ENCODE measurements at regions not wholly inside any gene's neighbourhood (a gene's known extent, or its start where the extent isn't known, plus 50 kb on each side); places are given as distances from the start of the nearest gene placed in this dataset.

DNA sequence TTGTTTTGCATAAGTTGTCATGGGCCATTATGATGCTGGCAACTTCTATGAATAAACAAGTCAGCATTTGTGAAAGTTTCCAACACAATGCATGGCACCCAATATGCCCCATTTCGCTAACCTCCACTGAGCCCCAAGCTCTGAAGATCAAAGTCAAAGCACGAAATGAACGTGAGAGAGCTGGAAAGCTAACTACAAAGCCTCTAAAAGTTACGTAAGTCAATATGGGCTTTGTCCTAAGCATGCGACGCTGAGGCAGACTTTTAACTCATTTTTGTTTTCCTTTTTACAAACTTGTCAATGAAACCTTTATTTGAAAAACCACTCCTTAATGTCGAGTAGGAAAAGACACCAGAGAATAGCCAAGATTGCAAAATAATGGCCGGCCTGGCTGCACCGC is 131.6 kb upstream of the NUDT7 start:
- in situ Hi-C loops (cut with MboI; ENCODE audit: low sequenced_read_pairs), result loop anchor here (25.0 kb wide), 1 partner anchor 353 kb away; no protein-coding TSS in a partner anchor

DNA sequence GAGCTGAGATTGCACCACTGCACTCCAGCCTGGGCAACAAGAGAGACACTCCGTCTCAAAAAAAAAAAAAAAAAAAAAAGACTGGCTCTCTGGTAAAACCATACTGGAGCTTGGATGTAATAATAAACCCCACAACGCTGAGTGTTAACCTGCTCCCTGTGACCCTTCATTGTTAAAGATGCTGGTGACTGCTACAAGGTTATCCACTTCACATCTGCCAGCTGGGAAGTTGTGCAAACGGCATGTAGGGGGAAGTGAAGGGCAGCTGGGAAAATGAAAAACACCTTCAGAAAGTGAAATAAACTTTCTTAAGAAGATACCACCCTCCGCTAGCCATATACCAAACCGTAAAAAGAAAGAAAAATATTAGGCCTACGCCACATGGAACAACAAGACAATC is 131.0 kb upstream of the NUDT7 start:
- in situ Hi-C loops (cut with MboI; ENCODE audit: low sequenced_read_pairs), result loop anchor here (25.0 kb wide), 1 partner anchor 354 kb away; no protein-coding TSS in a partner anchor

DNA sequence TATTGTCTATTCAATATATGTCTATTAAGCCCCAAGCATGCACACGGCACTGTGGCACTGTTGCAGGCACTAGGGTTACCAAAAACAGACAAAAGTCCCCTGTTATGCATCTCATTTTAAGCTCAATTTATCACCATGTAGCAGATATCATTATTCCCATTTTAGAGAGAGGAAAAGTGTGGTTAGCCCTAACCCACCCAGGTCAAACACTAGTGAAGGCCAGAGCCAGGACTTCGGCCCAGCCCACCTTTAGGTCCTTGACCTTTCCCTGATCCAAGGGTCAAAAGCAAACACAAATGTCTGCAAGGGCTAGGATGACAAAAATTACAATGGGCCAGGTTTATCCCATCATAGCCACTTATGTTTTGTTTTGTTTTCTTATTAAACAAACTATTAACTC is 130.3 kb upstream of the NUDT7 start:
- in situ Hi-C loops (cut with MboI; ENCODE audit: low sequenced_read_pairs), result loop anchor here (25.0 kb wide), 1 partner anchor 355 kb away; no protein-coding TSS in a partner anchor

GRCh38 chr16:77594057-77594456 is 128.3 kb upstream of the NUDT7 start:
- in situ Hi-C loops (cut with MboI; ENCODE audit: low sequenced_read_pairs), result loop anchor here (25.0 kb wide), 1 partner anchor 357 kb away; no protein-coding TSS in a partner anchor

DNA sequence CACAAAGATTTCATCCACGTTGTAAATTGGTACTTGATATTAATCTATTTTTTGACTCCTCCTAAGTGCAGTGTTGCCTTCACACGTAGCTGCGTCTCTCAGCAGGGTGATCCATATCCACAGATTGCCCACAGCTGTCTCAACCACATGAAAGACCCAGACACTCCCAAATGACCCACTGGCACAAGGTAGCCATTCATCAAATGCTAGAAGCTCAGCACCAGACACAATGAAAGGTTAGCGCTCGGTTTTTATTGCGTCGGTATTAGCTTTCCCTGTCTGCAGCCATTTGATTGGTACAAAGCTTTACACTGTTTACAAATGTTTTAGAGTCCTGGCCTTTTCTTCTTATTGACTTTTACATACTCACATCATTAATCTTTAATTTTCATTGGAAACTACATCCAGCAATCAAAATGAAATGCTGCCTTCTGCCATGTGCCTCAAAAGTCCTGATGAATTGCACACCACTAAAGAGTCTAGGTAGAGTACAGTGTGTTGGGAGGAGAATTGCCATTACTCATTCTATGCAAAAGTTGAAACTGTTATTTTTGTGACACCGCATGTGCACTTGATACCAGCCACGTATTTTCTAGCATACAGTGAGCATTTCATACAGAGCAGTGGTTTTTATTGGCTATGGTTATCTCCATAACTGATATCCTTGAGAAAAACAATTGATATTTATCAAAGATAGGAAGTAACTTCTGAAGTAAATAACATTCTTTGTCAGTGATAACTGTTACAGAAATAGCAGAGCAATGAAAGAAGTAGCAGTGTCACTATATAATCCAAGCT is 127.3 kb upstream of the NUDT7 start:
- in situ Hi-C loops (cut with MboI; ENCODE audit: low sequenced_read_pairs), result loop anchor here (25.0 kb wide), 1 partner anchor 358 kb away; no protein-coding TSS in a partner anchor

- in situ Hi-C loops (cut with MboI; ENCODE audit: low sequenced_read_pairs), result loop anchor here (25.0 kb wide), 1 partner anchor 359 kb away; no protein-coding TSS in a partner anchor
Measured at GRCh38 chr16:77596261-77596660, 126.1 kb upstream of the NUDT7 start.

- in situ Hi-C loops (cut with MboI; ENCODE audit: low sequenced_read_pairs), result loop anchor here (25.0 kb wide), 1 partner anchor 363 kb away; no protein-coding TSS in a partner anchor
Measured at GRCh38 chr16:77599793-77600415, 122.4 kb upstream of the NUDT7 start.

- in situ Hi-C loops (cut with MboI; ENCODE audit: low sequenced_read_pairs), result no loop called here
Measured at GRCh38 chr16:77600555-77600954, 121.8 kb upstream of the NUDT7 start.

- in situ Hi-C loops (cut with MboI; ENCODE audit: low sequenced_read_pairs), result no loop called here
Measured at GRCh38 chr16:77603656-77604055, 118.7 kb upstream of the NUDT7 start.

GRCh38 chr16:77610496-77610895 is 111.8 kb upstream of the NUDT7 start:
- in situ Hi-C loops (cut with MboI; ENCODE audit: low sequenced_read_pairs), result no loop called here

DNA sequence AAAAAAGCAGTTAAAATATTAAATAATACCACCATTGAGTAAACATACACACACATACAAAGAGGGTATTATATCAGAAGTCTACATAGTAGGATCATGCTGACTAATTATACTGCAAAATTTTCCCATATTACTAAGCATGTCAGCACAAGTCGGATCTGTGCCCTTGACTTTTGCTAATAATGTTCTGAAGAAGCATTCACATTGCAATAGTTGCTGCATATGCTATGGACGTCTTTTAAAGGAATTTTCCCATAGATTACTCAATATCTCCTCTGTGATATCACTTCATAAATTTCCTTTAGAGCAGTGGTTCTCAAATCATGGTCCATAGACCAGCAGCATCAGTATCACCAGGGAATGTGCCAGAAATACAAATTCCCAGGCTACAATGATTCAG is 110.9 kb upstream of the NUDT7 start:
- in situ Hi-C loops (cut with MboI; ENCODE audit: low sequenced_read_pairs), result no loop called here

DNA sequence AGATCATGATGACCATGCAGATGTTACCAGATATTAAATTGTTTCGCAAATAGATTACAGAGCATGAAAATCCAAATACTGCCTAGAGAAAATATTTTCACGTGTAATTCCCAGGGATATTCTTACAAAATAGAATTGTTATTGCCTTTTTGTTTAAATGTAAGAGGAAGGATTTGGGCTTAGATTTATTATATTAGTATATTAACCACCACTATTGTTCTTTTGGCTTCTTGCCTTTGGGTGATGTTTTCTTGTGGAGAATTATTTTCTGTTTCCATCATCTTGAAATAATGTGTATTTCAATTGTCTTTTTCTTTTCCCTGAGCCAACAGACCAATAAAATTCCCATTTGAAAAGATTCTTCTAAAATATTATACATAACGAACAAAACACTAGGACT is 109.7 kb upstream of the NUDT7 start:
- in situ Hi-C loops (cut with MboI; ENCODE audit: low sequenced_read_pairs), result no loop called here

- in situ Hi-C loops (cut with MboI; ENCODE audit: low sequenced_read_pairs), result no loop called here
Measured at GRCh38 chr16:77613095-77613494, 109.2 kb upstream of the NUDT7 start.

GRCh38 chr16:77617553-77617952 is 104.8 kb upstream of the NUDT7 start:
- in situ Hi-C loops (cut with MboI; ENCODE audit: low sequenced_read_pairs), result no loop called here

- in situ Hi-C loops (cut with MboI; ENCODE audit: low sequenced_read_pairs), result no loop called here
Measured at GRCh38 chr16:77617996-77618395, 104.3 kb upstream of the NUDT7 start.

DNA sequence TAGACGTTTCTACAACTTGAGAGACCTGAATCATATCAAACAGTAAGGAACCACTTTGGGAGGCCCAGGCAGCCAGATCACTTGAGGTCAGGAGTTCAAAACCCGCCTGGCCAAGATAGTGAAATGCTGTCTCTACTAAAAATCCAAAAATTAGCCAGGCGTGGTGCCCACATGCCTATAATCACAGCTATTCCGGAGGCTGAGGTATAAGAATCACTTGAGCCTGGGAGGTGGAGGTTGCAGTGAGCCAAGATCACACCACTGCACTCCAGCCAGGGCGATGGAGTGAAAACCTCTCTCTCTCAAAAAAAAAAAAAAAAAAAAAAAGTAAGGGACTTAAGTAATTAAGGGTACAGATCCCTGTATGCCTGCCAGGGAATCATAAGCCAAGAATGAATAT is 103.4 kb upstream of the NUDT7 start:
- in situ Hi-C loops (cut with MboI; ENCODE audit: low sequenced_read_pairs), result no loop called here

DNA sequence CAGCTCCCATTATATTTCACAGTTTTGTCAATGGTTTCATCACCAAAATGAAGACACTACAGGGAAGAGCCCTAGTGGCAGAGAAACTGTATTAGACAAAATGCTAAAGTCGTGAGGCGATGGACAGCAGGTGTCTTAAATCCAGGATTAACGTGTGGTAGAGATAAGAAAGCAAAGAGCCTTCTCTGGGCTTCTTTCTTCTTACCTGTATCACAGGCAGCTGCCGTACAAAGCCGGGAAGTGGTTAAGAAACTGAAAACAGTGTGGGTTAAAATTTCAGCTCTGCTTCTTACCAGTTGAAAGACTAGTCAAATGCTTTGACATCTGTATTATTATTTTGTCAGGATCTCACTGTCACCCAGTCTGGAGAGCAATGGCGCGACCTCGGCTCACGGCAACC is 98.2 kb upstream of the NUDT7 start:
- in situ Hi-C loops (cut with MboI; ENCODE audit: low sequenced_read_pairs), result no loop called here

GRCh38 chr16:77636615-77637014 is 85.7 kb upstream of the NUDT7 start:
- in situ Hi-C loops (cut with MboI; ENCODE audit: low sequenced_read_pairs), result no loop called here

GRCh38 chr16:77637940-77638339 is 84.4 kb upstream of the NUDT7 start:
- in situ Hi-C loops (cut with MboI; ENCODE audit: low sequenced_read_pairs), result no loop called here

DNA sequence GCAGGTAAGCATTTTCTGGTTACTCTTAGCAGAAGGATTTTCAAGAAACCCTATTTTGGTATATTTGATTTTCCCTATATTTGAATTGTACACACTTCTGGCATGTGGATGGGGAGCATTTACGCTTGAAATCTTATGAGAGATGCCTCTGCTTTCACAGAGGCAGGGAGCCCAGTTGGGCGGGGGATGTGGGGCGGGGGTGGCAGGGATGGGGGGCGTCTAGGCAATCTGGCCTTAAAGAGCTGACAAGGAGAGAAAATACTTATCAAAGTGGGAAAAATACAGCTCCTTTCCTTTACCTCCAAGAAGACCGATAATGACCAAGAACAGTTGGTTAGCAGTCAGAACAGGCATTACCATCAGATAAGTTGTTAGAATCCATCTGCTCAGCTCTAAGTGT is 79.1 kb upstream of the NUDT7 start:
- in situ Hi-C loops (cut with MboI; ENCODE audit: low sequenced_read_pairs), result no loop called here

- in situ Hi-C loops (cut with MboI; ENCODE audit: low sequenced_read_pairs), result no loop called here
Measured at GRCh38 chr16:77645764-77646163, 76.5 kb upstream of the NUDT7 start.

- in situ Hi-C loops (cut with MboI; ENCODE audit: low sequenced_read_pairs), result no loop called here
Measured at GRCh38 chr16:77647726-77648125, 74.6 kb upstream of the NUDT7 start.
